Ovary (tissue), 3 donors: ENCODE measurements at regions not wholly inside any gene's neighbourhood (a gene's known extent, or its start where the extent isn't known, plus 50 kb on each side); places are given as distances from the start of the nearest gene placed in this dataset.

Source experiments
- POLR2A ChIP-seq: fragments of 450-650 bp; IDR thresholded peaks from one replicate; pipeline ENCODE4 v1.6.1; 2017; ENCODE audit warnings: antibody characterized with exemption, mild to moderate bottlenecking, moderate library complexity
- TF ChIP-seq, protein P1 (sequence below), 3 donors: fragments of 450-650 bp in 2 of 3; fragments of 200-600 bp in 1 of 3; IDR thresholded peaks; one replicate each; pipeline versions ENCODE4 v1.5.1 to v1.8.0; 2016 to 2022; ENCODE audit warnings: antibody characterized with exemption in 3 of 3, mild to moderate bottlenecking in 1 of 3
- donor health status: DM: no; HTN: no; CAD: no.

DNA sequence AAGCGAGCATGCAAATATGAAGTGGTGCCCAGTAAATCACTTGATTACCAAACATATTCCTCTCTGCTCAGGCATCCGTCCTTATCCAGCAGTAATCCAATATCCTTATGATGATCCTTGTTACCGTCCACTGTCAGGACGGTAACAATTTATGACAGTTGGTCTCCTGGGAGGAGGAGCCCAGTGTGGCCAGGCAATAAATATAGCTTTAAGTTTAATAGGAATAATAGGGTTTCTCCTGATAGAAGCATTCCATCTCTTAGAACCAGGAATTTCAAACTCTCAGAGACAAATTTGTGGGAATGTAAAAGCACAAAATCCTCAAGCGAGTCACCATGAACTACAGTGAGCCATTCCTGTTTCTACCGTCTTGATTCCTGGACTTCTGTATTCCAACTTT, 171.2 kb upstream of the IL15 start:
- TF ChIP-seq POLR2A, result no peak
- TF ChIP-seq, protein P1, sequence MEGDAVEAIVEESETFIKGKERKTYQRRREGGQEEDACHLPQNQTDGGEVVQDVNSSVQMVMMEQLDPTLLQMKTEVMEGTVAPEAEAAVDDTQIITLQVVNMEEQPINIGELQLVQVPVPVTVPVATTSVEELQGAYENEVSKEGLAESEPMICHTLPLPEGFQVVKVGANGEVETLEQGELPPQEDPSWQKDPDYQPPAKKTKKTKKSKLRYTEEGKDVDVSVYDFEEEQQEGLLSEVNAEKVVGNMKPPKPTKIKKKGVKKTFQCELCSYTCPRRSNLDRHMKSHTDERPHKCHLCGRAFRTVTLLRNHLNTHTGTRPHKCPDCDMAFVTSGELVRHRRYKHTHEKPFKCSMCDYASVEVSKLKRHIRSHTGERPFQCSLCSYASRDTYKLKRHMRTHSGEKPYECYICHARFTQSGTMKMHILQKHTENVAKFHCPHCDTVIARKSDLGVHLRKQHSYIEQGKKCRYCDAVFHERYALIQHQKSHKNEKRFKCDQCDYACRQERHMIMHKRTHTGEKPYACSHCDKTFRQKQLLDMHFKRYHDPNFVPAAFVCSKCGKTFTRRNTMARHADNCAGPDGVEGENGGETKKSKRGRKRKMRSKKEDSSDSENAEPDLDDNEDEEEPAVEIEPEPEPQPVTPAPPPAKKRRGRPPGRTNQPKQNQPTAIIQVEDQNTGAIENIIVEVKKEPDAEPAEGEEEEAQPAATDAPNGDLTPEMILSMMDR (IDR thresholded peaks at IDR 0.05), result no peak
